ENCODE measurements at regions not wholly inside any gene's neighbourhood (a gene's known extent, or its start where the extent isn't known, plus 50 kb on each side); places are given as distances from the start of the nearest gene placed in this dataset.

DNA sequence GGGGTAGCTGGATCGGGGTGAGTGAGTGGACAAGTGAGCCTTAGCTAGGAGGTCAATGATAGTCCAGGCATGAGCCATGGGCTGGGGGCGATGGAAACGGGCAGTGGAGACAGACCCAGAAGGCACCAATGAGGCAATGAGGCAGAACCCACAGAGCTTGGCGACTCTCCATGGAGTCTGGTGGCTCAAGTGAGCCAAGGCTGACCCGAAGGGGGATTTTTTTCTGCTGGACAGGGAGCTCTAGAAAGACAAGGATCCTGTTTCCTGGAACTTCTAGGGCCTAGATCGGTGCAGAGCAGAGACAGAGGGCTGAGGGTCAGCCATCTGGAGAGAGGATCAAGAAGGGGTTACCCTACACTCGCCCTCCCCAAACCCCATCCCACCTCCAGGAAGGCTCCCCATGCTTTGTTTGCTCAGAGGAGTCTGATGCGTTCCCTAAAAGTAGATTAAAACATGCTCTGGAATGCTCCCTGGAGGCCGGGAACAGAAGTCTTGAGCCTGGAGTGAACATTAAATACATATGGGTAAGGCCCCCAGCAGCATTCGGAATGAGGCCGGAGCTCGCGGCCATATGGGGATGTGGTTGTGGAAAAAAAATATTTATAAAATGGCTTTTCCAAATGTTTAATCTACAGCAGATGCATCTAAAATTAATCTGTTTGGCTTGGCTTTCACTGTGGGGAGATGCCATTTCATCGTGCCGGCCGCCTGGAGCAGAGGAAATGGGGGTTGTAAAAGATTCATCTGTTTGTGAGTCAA lies 237.8 kb upstream of the PMEPA1 start:
- no peak overlapping the region for H3K4me2 ChIP-seq
- DNase-seq (ENCODE audit: low read depth in 1 of 2, low spot score in 1 of 2) = no peak
- no peak for FAIRE-seq
- no peak for ATAC-seq
- 74% methylated on average over 16 of the region's 16 CpGs for WGBS (ENCODE audit: missing lambda C conversion rate)
- peak overlapping the region in 1 of 2 experiments; percentile 14; a peak in 1 of 6 replicates for H3K27ac ChIP-seq
- POLR2A ChIA-PET = no interaction called here
- H3K4me3 ChIP-seq = no peak overlapping the region
- H3K9me3 ChIP-seq = no peaks in the 10 kb centered on the region
- H3K4me1 ChIP-seq = no peaks in the 10 kb centered on the region
- TF ChIP-seq EP300 (IDR thresholded peaks at IDR 0.05) (no peak), TP53 (CRISPR knock-in tag; IDR thresholded peaks at IDR 0.05) (no peak), JUNB (IDR thresholded peaks at IDR 0.05) (no peak), KDM1A (IDR thresholded peaks at IDR 0.05; ENCODE audit: low read depth) (no peak), POLR2AphosphoS2 (conservative IDR thresholded peaks at IDR 0.05; ENCODE audit: low read length) (no peak), RCOR1 (IDR thresholded peaks at IDR 0.05; ENCODE audit: low read depth, low read length) (no peak), GATA3 (IDR thresholded peaks at IDR 0.05; ENCODE audit: borderline replicate concordance) (no peak), KDM5A (IDR thresholded peaks at IDR 0.05) (no peak), BHLHE40 (IDR thresholded peaks at IDR 0.05; ENCODE audit: low read depth, low read length) (no peak), HOXA7 (CRISPR knock-in tag; IDR thresholded peaks at IDR 0.05) (no peak), ZSCAN20 (CRISPR knock-in tag; IDR thresholded peaks at IDR 0.05) (no peak), SMC3 (IDR thresholded peaks at IDR 0.05) (no peak), ESRRA (IDR thresholded peaks at IDR 0.05; ENCODE audit: borderline replicate concordance, low read length) (no peak), HOXB5 (CRISPR knock-in tag; IDR thresholded peaks at IDR 0.05) (no peak), JUN (IDR thresholded peaks at IDR 0.05) (no peak)
- TF ChIP-seq, protein P1, sequence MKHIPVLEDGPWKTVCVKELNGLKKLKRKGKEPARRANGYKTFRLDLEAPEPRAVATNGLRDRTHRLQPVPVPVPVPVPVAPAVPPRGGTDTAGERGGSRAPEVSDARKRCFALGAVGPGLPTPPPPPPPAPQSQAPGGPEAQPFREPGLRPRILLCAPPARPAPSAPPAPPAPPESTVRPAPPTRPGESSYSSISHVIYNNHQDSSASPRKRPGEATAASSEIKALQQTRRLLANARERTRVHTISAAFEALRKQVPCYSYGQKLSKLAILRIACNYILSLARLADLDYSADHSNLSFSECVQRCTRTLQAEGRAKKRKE (CRISPR knock-in tag; IDR thresholded peaks at IDR 0.05; ENCODE audit: low read depth) = no peak
- TF ChIP-seq, protein P2, sequence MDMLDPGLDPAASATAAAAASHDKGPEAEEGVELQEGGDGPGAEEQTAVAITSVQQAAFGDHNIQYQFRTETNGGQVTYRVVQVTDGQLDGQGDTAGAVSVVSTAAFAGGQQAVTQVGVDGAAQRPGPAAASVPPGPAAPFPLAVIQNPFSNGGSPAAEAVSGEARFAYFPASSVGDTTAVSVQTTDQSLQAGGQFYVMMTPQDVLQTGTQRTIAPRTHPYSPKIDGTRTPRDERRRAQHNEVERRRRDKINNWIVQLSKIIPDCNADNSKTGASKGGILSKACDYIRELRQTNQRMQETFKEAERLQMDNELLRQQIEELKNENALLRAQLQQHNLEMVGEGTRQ (IDR thresholded peaks at IDR 0.05) = no peak
- TF ChIP-seq, protein P3, sequence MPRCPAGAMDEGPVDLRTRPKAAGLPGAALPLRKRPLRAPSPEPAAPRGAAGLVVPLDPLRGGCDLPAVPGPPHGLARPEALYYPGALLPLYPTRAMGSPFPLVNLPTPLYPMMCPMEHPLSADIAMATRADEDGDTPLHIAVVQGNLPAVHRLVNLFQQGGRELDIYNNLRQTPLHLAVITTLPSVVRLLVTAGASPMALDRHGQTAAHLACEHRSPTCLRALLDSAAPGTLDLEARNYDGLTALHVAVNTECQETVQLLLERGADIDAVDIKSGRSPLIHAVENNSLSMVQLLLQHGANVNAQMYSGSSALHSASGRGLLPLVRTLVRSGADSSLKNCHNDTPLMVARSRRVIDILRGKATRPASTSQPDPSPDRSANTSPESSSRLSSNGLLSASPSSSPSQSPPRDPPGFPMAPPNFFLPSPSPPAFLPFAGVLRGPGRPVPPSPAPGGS (IDR thresholded peaks at IDR 0.05) = no peak
- CTCF ChIA-PET = no interaction called here

DNA sequence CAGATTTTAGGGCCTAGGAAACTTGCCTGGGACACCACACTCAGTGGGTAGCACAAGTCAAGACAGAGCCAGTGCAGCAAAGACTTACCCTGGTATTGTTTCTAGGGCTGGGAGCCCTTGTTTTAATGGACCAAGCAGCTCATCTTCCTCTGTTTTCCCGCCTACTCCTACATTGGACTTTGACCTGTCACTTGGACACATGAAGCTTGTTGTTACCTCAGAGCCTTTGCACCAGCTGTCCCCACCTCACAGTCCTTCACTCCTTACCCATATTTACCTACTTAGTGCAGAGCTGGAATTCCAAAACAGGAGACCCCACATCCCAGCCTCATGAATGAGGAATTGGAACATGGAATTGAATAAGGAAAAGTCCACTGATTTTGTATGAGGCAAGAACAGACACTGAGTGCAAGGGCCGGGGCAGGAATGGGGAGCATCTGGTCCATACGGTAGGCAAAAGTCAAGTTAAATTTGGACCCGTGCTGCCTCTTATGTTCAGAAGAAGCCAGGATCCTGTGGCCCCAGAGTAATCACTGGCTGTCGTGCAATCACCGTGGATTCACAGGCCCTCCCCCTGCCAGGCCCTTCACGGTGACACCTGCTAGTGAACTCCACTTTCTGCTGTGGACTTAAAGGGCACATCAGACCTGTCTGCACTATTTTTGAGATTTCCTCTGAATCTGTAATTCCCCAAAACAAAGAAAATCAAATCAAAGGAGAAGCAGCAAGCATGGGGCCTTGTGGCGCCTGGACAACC lies 236.9 kb upstream of the PMEPA1 start:
- peaks cover 4% of the 10 kb centered on the region; the same call in 2 of the 3 replicates for H3K4me1 ChIP-seq
- DNase-seq (ENCODE audit: low read depth in 1 of 2, low spot score in 1 of 2) (no peak), FAIRE-seq (no peak), ATAC-seq (no peak)
- H3K9me3 ChIP-seq = no peaks in the 10 kb centered on the region
- ChIA-PET POLR2A (no interaction called here), CTCF (no interaction called here)
- H3K4me2 ChIP-seq = no peak overlapping the region
- H3K4me3 ChIP-seq = no peak overlapping the region
- peak overlapping the region in 1 of 2 experiments; percentile 42; a peak in 1 of 6 replicates for H3K27ac ChIP-seq
- WGBS (ENCODE audit: missing lambda C conversion rate) = 80% methylated on average over 7 of the region's 8 CpGs
- TF ChIP-seq POLR2AphosphoS2 (conservative IDR thresholded peaks at IDR 0.05; ENCODE audit: low read length) (no peak), PHF8 (IDR thresholded peaks at IDR 0.05; ENCODE audit: borderline replicate concordance, low read depth) (no peak)
- TF ChIP-seq, protein P4, sequence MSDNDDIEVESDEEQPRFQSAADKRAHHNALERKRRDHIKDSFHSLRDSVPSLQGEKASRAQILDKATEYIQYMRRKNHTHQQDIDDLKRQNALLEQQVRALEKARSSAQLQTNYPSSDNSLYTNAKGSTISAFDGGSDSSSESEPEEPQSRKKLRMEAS (IDR thresholded peaks at IDR 0.05) = no peak
- TF ChIP-seq, protein P5, sequence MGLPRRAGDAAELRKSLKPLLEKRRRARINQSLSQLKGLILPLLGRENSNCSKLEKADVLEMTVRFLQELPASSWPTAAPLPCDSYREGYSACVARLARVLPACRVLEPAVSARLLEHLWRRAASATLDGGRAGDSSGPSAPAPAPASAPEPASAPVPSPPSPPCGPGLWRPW (IDR thresholded peaks at IDR 0.05) = no peak
- TF ChIP-seq, protein P6, sequence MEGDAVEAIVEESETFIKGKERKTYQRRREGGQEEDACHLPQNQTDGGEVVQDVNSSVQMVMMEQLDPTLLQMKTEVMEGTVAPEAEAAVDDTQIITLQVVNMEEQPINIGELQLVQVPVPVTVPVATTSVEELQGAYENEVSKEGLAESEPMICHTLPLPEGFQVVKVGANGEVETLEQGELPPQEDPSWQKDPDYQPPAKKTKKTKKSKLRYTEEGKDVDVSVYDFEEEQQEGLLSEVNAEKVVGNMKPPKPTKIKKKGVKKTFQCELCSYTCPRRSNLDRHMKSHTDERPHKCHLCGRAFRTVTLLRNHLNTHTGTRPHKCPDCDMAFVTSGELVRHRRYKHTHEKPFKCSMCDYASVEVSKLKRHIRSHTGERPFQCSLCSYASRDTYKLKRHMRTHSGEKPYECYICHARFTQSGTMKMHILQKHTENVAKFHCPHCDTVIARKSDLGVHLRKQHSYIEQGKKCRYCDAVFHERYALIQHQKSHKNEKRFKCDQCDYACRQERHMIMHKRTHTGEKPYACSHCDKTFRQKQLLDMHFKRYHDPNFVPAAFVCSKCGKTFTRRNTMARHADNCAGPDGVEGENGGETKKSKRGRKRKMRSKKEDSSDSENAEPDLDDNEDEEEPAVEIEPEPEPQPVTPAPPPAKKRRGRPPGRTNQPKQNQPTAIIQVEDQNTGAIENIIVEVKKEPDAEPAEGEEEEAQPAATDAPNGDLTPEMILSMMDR (IDR thresholded peaks at IDR 0.05) = no peak

Data from A549 (cell line).